NCI-H345 treated with DMSO at 0.1 percent for 48 hours (cell line): ENCODE measurements at regions not wholly inside any gene's neighbourhood (a gene's known extent, or its start where the extent isn't known, plus 50 kb on each side); places are given as distances from the start of the nearest gene placed in this dataset.

ENCODE experiments used
- DNase-seq: peaks from one replicate; lab custom pipeline; 2025; ENCODE audit not compliant: unreplicated experiment; lab: John Stamatoyannopoulos, UW

- no peak for DNase-seq
Measured at GRCh38 chr3:22208844-22209243, 457.8 kb upstream of the ZNF385D start.

DNA sequence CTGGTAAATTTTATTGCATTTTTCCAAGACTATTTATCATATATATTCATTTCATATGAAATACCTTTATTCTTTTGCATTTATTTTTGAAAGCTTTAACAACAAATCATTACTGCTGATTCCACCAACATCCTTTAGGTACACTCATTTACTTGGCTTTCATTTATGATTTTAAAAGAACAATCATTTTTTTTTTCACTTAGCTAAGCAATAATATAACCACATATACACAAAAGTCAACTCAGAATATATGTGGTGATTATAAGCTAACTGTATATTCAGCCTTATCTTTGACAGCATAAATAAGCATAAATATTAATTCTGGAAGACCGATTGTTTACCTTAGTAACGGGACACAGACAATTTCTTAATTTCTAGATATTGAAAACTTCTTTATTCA lies 458.6 kb upstream of the ZNF385D start:
- no peak for DNase-seq

DNA sequence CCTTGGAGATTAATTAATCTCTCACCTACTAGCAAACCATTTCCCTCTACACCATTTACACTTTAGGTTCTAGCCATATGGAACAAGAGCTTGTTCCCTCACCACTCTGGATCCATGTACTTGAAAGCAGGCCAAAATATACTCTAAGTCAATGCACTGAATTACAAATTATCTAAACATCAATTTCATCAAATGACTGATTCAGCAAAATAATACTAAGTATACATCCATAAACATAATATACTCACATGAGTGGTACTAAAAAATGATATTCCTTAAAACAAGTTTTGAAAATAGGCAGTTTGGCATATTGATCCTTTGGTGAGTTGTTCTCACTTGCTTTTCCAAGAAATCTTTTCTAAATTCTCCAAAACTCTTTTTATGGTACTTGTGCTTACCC lies 459.7 kb upstream of the ZNF385D start:
- no peak for DNase-seq

DNA sequence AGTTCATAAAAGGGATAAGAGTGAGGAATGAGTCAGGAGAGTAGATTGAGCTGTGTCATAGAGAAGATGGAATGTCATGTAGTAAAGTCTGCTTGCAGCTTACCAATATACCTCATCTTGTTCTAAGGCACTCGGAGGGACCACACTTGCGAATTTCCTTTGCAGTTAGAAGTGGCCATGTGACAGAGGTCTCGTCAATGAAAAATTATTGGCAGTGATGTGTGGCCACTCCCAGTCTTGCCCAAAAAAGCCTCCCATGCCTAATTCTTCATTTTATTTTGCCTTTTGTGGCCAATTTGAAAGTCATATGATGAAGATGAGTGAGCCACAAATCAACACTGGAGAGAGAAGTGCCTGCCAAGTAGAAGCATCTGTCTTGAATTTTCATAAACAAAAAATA lies 465.6 kb upstream of the ZNF385D start:
- DNase-seq, result no peak

- no peak for DNase-seq
Measured at GRCh38 chr3:22225161-22225560, 474.2 kb upstream of the ZNF385D start.

DNA sequence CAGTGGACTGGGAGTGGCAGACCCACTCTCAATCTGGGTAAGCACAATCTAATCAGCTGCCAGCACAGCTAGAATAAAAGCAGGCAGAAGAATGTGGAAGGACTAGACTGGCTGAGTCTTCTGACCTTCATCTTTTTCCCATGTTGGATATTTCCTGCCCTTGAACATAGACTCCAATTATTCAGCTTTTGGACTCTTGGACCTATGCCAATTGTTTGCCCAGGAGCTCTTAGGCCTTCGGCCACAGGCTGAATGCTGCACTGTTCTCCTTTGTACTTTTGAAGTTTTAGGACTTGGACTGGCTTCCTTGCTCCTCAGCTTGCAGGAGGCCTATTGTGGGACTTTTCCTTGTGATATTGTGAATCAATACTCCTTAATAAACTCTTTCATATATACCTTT lies 477.7 kb upstream of the ZNF385D start:
- DNase-seq, result no peak

GRCh38 chr3:22231061-22231460 lies 480.1 kb upstream of the ZNF385D start:
- no peak for DNase-seq

DNA sequence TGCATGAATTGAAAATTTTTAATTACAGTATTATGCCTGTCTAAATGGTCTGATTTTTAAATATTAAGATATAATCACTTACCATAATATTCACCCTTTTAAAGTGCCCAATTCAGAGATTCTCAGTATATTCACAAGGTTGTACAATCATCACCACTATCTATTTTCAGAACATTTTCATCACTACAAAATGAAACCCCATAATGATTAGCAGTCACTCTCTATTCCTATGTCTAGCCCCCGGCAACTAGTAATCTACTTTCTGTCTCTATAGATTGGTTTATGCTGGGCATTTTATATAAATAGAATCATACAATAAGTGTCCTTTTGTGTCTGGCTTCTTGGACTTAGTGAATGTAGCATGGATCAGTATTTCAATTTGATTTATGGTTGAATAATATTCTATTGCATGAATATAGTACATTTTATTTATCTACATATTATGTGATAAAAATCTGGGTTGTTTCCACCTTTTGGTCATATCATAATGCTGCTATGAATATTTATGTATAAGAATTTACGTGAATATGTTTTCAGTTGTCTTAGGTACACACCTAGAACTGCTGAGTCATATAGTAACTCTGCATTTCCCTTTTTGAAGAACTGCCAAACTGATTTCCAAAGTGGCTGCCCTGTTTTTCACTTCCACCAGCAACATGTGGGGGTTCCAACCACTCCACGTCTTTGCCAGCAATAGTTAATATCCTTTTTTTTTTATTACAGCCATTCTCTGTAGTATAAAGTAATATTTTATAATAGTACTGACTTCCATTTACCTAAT lies 485.7 kb upstream of the ZNF385D start:
- DNase-seq, result no peak

DNA sequence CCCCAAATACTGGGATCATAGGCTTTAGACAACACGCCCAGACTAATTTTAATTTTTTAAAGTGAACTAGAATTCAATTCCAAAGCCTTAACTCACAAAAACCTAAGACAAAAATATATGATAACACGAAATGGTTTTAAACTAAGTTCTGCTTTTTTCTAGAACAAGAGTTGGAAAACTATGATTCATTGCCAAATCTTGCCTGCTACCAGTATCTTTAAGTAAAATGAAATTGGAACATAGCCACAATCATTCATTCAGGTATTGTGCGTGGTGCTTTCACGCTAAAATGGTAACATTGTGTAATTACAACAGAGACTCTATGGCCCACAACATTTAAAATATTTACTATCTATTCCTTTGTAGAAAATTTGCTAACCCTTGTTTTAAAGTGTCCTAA lies 488.0 kb upstream of the ZNF385D start:
- no peak for DNase-seq

GRCh38 chr3:22241110-22241509 lies 490.1 kb upstream of the ZNF385D start:
- DNase-seq, result no peak

DNA sequence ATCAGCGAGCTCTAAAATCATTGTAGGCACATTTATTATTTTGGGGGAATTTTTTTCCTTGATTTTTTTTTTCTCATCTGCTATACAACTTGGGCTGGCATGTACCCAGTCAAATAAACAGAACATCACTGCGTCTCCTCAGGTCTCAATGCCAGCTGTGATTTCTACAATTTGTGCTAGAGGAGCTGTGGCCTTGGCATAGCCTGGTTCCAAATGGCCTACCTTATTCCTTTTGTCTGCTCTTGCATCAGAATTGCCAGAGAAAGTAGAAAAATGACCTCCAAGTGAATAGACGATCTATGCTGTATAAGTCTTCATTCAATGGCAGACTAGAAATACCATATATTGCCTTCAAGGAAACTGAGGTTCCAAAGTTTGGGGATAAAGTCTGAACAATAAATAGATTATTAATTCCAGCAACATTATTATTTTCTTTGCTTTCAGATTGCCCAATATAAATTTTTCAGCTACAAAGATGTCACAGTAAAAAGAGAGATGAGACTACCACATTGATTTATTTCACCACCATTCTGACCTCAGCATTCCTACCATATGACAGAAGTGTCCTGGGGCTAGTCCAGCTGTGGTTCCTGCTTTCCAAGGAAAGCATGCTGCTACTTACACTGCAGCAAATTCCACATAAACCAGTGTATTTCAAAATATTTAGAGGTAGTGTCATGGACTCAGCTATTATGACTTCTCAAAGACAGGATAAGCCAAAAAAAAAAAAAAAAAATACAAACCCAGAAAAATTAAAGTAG lies 493.9 kb upstream of the ZNF385D start:
- DNase-seq, result no peak

- DNase-seq, result no peak
Measured at GRCh38 chr3:22245811-22246583, 495.0 kb upstream of the ZNF385D start.

- DNase-seq, result no peak
Measured at GRCh38 chr3:22249658-22250057, 498.6 kb upstream of the ZNF385D start.

DNA sequence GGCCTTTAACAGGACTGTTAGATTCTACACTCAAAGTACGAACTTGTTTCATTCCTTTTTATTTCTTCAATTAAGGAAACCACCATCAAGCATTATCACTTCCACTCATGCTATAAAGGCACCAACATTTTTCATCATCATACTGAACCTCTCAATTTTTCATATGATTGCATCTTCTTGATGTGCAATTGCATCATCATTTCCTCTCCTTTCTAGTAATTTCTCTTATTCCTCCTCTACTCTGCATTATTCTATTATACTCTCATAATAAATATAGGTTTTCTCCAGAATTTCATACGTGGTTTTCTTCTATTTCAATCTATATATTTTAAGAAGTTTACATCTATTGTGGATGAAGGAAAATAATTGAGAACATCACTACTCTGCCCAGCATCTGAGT lies 506.2 kb upstream of the ZNF385D start:
- no peak for DNase-seq

GRCh38 chr3:22262386-22262785 lies 511.4 kb upstream of the ZNF385D start:
- no peak for DNase-seq

DNA sequence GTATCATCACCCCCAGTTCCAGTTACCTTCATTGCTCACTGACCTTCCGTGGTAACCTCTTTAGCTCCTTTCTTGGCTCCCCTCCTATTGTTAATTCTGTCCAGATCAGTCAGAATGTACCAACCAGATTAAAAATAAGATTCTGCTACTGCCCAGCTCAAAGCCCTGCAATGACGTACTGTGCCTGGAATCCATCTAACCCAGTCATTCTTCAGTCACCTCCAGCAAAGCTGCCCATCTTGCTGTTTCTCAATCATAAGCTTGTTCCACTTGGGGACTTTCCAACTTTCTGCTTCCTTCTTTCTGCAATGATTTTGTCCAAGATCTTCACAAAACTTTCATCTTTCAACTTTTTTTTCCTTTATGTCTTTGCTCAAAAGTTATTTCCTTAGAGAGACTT lies 512.0 kb upstream of the ZNF385D start:
- DNase-seq, result no peak

DNA sequence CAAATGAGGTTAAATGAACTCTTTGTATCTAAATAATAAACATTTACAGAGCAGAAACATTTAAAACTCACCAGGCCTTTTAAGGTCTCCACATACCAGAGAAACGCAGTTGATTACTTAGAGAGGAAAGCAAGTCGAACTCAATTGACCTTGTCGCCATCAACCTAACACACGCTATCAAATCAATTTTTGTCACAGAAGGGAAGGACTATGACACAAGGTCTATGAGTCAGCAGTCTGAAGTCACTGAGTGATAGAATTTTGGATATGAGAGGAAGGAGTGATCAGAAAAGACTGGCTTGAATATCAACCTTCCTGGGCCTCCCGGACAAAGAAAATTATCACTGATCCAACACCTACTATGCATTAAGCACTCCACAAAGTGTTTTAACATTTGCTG lies 514.4 kb upstream of the ZNF385D start:
- no peak for DNase-seq

DNA sequence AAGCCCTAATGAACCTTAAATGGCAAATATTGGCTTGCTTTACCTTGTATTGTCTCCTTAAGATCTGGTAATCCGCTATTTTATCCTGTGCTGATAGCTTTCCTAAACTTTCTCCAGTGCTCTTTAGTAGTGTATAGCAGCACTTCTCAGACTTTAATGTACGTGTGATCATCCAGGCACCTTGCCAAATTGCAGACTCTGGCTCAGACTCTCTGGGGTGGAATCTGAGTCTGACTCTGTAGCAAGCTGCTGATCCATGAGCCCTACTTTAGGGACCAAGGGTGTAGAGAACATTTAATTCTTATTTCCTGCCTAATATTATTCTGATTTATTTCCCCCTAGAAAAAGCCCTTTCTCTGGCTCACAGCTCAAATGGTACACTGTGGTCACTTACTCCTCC lies 518.8 kb upstream of the ZNF385D start:
- no peak for DNase-seq

GRCh38 chr3:22276351-22276750 lies 525.3 kb upstream of the ZNF385D start:
- DNase-seq, result no peak

DNA sequence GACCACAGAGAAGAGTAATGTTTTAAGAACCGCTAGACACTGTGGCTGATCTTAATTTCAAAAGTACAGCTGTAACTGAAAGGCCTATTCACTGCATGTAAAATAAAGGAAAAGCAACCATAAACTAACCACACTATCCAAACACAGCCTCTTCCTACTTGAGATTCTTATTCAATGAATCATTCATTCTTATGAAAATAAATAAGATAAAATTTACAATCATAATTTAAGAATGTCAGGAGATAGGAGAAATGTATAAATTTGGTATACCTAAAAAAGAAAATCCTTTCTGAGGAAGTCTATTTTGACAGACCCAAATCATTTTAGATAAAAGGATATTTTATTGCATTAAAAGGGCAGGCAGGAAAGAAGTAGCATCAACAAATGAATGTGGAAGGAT lies 533.5 kb upstream of the ZNF385D start:
- DNase-seq, result no peak

GRCh38 chr3:22288756-22289155 lies 537.7 kb upstream of the ZNF385D start:
- no peak for DNase-seq

DNA sequence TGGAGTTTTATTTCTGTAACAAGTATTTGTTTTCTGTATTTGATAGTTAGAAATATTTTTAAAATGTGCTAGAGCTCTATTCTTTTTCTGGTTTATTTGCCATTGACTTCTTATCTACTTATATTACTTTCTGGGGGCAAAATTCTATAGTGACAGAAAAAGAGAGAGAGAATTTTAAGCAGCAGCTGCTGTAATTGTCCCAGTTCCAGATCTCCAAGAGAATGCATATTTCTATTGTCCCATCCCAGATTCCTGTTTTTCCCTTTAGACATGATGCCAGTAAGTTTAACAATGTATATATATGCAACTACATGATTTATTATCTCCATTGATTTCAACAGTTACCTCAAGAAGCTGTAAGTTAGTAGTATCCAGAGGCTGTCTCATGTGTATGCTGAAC lies 541.7 kb upstream of the ZNF385D start:
- no peak for DNase-seq
